Panc1 (cell line): ENCODE measurements at regions not wholly inside any gene's neighbourhood (a gene's known extent, or its start where the extent isn't known, plus 50 kb on each side); places are given as distances from the start of the nearest gene placed in this dataset.

ENCODE experiments used
- ATAC-seq: fragments of 200-7000 bp; cut with Tn5 transposase; 2 replicates; pipeline ENCODE4 v1.9.1; 2020; ENCODE audit warnings: mild to moderate bottlenecking, moderate library complexity
- BruUV-seq: library from RNA; stranded (reverse); fragments of 400-500 nt; replicated peaks from 2 replicates; lab custom pipeline; 2021; lab: Mats Ljungman, UMichigan
- CTCF ChIA-PET: fragments of 300-600 bp; sonication (Branson Sonifier 250); formaldehyde crosslinking; loops from one replicate; lab custom pipeline; 2022; ENCODE audit warnings: antibody characterized with exemption; lab: Charles Lee
- POLR2A ChIA-PET: fragments of 300-600 bp; sonication (Branson Sonifier 250); formaldehyde crosslinking; loops from one replicate; lab custom pipeline; 2022; ENCODE audit warnings: antibody characterized with exemption; lab: Charles Lee
- DNase-seq: peaks from one replicate; pipeline ENCODE4 v3.0.0-alpha.2; 2010; ENCODE audit warnings: low read depth, low spot score
- H3K27ac ChIP-seq: 2 replicates; pipeline ENCODE4 v1.5.1; 2011; ENCODE audit warnings: mild to moderate bottlenecking, low read length, inconsistent platforms
- H3K27me3 ChIP-seq: fragments of 200-500 bp; sonication (Bioruptor generic); 2 replicates; pipeline ENCODE4 v1.6.0; 2014; ENCODE audit warnings: low read length, inconsistent platforms; ENCODE audit not compliant: control insufficient read depth, insufficient read depth
- H3K36me3 ChIP-seq: fragments of 200-500 bp; sonication (Bioruptor generic); 2 replicates; pipeline ENCODE4 v1.5.1; 2014; ENCODE audit warnings: inconsistent platforms, mild to moderate bottlenecking, low read length, moderate library complexity; ENCODE audit not compliant: control insufficient read depth, insufficient read depth
- H3K4me1 ChIP-seq: 2 replicates; pipeline ENCODE4 v1.5.1; 2011; ENCODE audit warnings: inconsistent platforms, mild to moderate bottlenecking, low read length, moderate library complexity; ENCODE audit not compliant: control insufficient read depth, insufficient read depth
- H3K4me3 ChIP-seq, 2 experiments: 2 replicates each; pipeline ENCODE4 v1.5.1; 2011 to 2012; ENCODE audit warnings: low read depth in 2 of 2, low read length in 2 of 2, mild to moderate bottlenecking in 2 of 2, inconsistent platforms in 1 of 2, moderate library complexity in 1 of 2
- H3K9me3 ChIP-seq: fragments of 200-500 bp; sonication (Bioruptor generic); 2 replicates; pipeline ENCODE4 v1.5.1; 2014; ENCODE audit warnings: low read depth, mild to moderate bottlenecking, inconsistent platforms, low read length, moderate library complexity; ENCODE audit not compliant: control insufficient read depth, insufficient read depth
- POLR2AphosphoS5 ChIP-seq: IDR thresholded peaks from 2 replicates; pipeline ENCODE4 v1.6.1; 2012; ENCODE audit warnings: mild to moderate bottlenecking, low read depth, low read length, moderate library complexity
- SIN3A ChIP-seq: IDR thresholded peaks from 2 replicates; pipeline ENCODE4 v1.6.1; 2012; ENCODE audit warnings: low read depth, mild to moderate bottlenecking, low read length, moderate library complexity, borderline replicate concordance; ENCODE audit not compliant: insufficient read depth
- TCF7L2 ChIP-seq: IDR thresholded peaks from 2 replicates; pipeline ENCODE4 v1.6.1; 2011; ENCODE audit warnings: mild to moderate bottlenecking, low read depth, low read length, inconsistent platforms
- in situ Hi-C: cut with HindIII; loops from 2 replicates; pipeline ENCODE4 v1.10.0; 2016; ENCODE audit warnings: low sequenced_read_pairs, low pct_unique_long_range_greater_than_20kb
- intact Hi-C: fragments of 100-400 bp; cut with micrococcal nuclease; formaldehyde crosslinking; loops from one replicate; pipeline ENCODE4 v1.10.0; 2022; ENCODE audit not compliant: unreplicated experiment
- TF ChIP-seq, protein P1 (sequence below): fragments of 450-650 bp; IDR thresholded peaks from 2 replicates; pipeline ENCODE4 v1.5.1; 2017; ENCODE audit warnings: mild to moderate bottlenecking
- TF ChIP-seq, protein P2 (sequence below), 2 experiments: IDR thresholded peaks; 2 replicates each; pipeline ENCODE4 v1.6.1; 2011 to 2012; ENCODE audit warnings: low read depth in 2 of 2, control low read depth in 1 of 2, low read length in 1 of 2, mild to moderate bottlenecking in 1 of 2, moderate library complexity in 1 of 2; ENCODE audit not compliant: insufficient read depth in 1 of 2

DNA sequence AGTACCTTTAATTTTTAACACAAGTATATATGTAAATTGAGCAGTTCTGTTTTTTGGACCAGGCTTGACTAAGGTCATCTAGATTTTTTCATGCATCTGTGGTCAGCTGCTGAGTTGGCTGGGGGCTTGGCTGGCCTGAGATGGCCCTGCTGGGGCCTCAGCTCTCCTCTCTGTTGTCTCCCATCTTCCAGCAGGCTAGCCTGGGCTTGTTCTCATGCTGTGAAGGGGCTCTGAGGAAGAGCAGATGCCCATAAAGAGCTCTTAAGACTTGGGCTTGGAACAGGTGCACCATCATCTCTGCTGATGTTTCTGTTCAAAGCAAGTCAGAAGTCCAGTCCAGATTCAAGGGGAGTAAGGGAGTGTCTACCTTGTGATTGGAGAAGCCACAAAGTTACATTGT is 51.2 kb upstream of the TNR start:
- Histone ChIP-seq H3K9me3 (no peaks in the 10 kb centered on the region), H3K27me3 (no peaks in the 10 kb centered on the region), H3K4me1 (no peaks in the 10 kb centered on the region), H3K36me3 (no peaks in the 10 kb centered on the region), H3K4me3 (no peak overlapping the region), H3K27ac (no peak overlapping the region)
- POLR2A ChIA-PET, result no interaction called here
- TF ChIP-seq SIN3A, result no peak
- TF ChIP-seq, protein P1, sequence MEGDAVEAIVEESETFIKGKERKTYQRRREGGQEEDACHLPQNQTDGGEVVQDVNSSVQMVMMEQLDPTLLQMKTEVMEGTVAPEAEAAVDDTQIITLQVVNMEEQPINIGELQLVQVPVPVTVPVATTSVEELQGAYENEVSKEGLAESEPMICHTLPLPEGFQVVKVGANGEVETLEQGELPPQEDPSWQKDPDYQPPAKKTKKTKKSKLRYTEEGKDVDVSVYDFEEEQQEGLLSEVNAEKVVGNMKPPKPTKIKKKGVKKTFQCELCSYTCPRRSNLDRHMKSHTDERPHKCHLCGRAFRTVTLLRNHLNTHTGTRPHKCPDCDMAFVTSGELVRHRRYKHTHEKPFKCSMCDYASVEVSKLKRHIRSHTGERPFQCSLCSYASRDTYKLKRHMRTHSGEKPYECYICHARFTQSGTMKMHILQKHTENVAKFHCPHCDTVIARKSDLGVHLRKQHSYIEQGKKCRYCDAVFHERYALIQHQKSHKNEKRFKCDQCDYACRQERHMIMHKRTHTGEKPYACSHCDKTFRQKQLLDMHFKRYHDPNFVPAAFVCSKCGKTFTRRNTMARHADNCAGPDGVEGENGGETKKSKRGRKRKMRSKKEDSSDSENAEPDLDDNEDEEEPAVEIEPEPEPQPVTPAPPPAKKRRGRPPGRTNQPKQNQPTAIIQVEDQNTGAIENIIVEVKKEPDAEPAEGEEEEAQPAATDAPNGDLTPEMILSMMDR, result no peak
- TF ChIP-seq, protein P2, sequence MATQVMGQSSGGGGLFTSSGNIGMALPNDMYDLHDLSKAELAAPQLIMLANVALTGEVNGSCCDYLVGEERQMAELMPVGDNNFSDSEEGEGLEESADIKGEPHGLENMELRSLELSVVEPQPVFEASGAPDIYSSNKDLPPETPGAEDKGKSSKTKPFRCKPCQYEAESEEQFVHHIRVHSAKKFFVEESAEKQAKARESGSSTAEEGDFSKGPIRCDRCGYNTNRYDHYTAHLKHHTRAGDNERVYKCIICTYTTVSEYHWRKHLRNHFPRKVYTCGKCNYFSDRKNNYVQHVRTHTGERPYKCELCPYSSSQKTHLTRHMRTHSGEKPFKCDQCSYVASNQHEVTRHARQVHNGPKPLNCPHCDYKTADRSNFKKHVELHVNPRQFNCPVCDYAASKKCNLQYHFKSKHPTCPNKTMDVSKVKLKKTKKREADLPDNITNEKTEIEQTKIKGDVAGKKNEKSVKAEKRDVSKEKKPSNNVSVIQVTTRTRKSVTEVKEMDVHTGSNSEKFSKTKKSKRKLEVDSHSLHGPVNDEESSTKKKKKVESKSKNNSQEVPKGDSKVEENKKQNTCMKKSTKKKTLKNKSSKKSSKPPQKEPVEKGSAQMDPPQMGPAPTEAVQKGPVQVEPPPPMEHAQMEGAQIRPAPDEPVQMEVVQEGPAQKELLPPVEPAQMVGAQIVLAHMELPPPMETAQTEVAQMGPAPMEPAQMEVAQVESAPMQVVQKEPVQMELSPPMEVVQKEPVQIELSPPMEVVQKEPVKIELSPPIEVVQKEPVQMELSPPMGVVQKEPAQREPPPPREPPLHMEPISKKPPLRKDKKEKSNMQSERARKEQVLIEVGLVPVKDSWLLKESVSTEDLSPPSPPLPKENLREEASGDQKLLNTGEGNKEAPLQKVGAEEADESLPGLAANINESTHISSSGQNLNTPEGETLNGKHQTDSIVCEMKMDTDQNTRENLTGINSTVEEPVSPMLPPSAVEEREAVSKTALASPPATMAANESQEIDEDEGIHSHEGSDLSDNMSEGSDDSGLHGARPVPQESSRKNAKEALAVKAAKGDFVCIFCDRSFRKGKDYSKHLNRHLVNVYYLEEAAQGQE (IDR thresholded peaks at IDR 0.05; ENCODE audit: insufficient read depth in 1 of 2, low read depth in 2 of 2, low read length in 1 of 2), result no peak
- no peak for TF ChIP-seq POLR2AphosphoS5
- TF ChIP-seq TCF7L2, result no peak
- ATAC-seq (no peak), DNase-seq (no peak)
- in situ Hi-C loops, result no loop called here
- intact Hi-C loops, result no loop called here
- CTCF ChIA-PET, result no interaction called here
- BruUV-seq, result no TSS peak

DNA sequence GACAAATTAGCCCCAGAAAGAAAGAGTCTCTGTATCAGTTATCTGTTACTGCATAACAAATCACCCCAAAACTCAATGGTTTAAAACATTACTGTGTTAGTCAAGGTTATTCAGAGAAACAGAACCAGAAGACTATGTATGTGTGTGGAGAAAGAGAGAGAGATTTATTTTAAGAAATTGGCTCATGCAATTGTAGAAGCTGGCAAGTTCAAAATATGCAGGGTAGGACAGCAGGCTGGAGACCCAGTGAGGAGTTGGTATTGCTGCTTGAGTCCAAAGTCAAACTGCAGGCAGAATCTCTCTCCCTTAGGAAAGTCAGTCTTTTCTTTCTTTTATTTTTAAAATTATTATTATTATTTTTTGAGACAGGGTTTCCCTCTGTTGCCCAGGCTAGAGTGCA is 50.2 kb upstream of the TNR start:
- ChIA-PET CTCF (no interaction called here), POLR2A (no interaction called here)
- Histone ChIP-seq H3K27ac (no peak overlapping the region), H3K27me3 (no peaks in the 10 kb centered on the region), H3K4me1 (no peaks in the 10 kb centered on the region), H3K9me3 (no peaks in the 10 kb centered on the region), H3K4me3 (no peak overlapping the region), H3K36me3 (no peaks in the 10 kb centered on the region)
- in situ Hi-C loops (no loop called here), intact Hi-C loops (no loop called here)
- no peak for TF ChIP-seq POLR2AphosphoS5
- DNase-seq (no peak), ATAC-seq (no peak)
- no TSS peak for BruUV-seq
